ENCODE measurements at regions not wholly inside any gene's neighbourhood (a gene's known extent, or its start where the extent isn't known, plus 50 kb on each side); places are given as distances from the start of the nearest gene placed in this dataset.

DNA sequence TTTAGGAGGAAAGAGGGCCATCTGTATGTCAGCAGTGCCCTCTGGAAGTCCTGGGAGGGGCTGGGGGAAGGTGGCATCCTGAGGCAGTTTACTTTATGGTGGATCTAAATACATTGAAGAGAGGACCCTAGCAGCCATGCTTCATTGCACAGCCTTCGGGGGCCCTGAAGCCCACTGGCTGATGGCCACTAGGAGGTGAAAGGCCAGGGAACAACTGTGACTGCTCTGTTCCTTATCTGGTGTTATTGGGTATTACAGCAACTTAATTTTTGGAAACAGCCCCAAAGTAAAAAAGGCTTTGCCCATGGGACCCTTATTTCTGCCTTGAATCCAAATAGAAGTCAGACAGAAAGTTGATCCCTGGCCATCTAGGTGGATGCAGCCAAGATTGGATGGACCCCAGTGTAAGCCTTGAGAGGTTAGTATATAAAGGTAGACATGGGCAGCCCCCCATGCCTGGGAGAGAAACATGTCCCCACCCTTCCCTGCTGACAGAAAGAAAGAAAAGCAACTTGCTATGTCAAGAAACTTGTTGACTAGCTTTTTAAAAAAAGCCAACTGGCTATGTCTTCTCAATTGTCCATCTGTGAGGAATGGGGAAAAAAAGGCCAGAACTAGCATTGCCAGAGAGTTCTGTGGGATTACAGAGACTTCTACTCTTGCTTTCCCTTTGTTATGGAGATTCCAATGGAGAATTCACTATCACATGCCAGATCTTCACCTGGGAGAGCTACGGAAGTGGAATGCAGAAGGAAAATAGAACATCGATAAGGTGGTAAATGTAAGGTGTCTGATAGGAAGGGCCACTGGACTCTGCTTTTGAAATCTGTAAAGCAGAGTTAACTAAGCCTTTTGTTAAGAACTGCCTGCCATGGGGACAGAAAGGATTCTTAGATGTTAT is 58.6 kb upstream of the OSR1 start:
- no peak for DNase-seq

GRCh38 chr2:19416083-19416482 is 57.7 kb upstream of the OSR1 start:
- no peak for DNase-seq

DNA sequence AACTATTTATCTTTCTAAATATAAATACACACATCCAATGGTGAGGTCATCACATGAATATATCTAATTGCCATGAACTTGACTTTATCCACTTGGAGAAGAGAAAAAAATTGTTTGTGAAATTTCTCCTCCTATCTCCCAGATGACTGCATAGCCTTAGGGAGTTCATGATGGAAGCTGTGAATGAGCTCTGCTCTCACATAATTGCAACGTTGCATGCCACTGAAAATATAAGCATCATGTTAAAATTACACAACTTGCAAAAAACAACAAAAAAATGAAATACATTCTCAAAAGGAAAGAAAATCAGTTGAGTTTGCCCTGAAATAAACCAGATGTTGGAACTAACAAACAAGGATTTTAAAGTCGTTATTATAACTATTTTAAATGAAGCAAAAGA is 50.6 kb upstream of the OSR1 start:
- peak; percentile 38 for DNase-seq

GRCh38 chr2:19408592-19408991 is 50.2 kb upstream of the OSR1 start:
- DNase-seq = peak; percentile 35
